CD4-positive, alpha-beta memory T cell (primary cell): ENCODE measurements at regions not wholly inside any gene's neighbourhood (a gene's known extent, or its start where the extent isn't known, plus 50 kb on each side); places are given as distances from the start of the nearest gene placed in this dataset.

Experiments
- CTCF ChIA-PET: fragments of 350-600 bp; sonication (Branson Sonifier 250); formaldehyde crosslinking; loops from one replicate; lab custom pipeline; 2021; ENCODE audit warnings: inconsistent platforms; ENCODE audit not compliant: partially characterized antibody; lab: Charles Lee
- POLR2A ChIA-PET: fragments of 350-600 bp; sonication (Branson Sonifier 250); formaldehyde crosslinking; loops from one replicate; lab custom pipeline; 2021; ENCODE audit not compliant: partially characterized antibody; lab: Charles Lee
- DNase-seq, 5 donors: peaks; one replicate each; pipeline versions ENCODE4 v3.0.0 to v3.0.0-alpha.2; 2020 to 2022; ENCODE audit warnings: mixed read lengths in 1 of 5
- H3K27ac ChIP-seq: one replicate; pipeline ENCODE4 v1.7.0; 2013; ENCODE audit warnings: low read depth, low read length
- H3K27me3 ChIP-seq: 2 replicates; pipeline ENCODE4 v1.7.0; 2013; ENCODE audit warnings: mild to moderate bottlenecking, low read length, moderate library complexity; ENCODE audit not compliant: insufficient read depth
- H3K36me3 ChIP-seq: 2 replicates; pipeline ENCODE4 v1.7.0; 2013; ENCODE audit warnings: mild to moderate bottlenecking, low read length, moderate library complexity; ENCODE audit not compliant: insufficient read depth
- H3K4me1 ChIP-seq: 2 replicates; pipeline ENCODE4 v1.7.0; 2013; ENCODE audit warnings: mild to moderate bottlenecking, low read length, moderate library complexity; ENCODE audit not compliant: insufficient read depth
- H3K4me3 ChIP-seq, 2 donors: one replicate each; pipeline ENCODE4 v1.7.0; 2013; ENCODE audit warnings: low read length in 2 of 2, mild to moderate bottlenecking in 1 of 2
- H3K9me3 ChIP-seq, 2 donors: one replicate each; pipeline ENCODE4 v1.7.0; 2013; ENCODE audit warnings: low read length in 2 of 2, control low read depth in 1 of 2; ENCODE audit not compliant: control insufficient read depth in 1 of 2
- H3K27ac Mint-ChIP-seq, 7 donors: one replicate each; pipeline ENCODE4 v1.8.0; 2020 to 2021; ENCODE audit warnings: mixed read lengths in 7 of 7, mild to moderate bottlenecking in 6 of 7, inconsistent platforms in 3 of 7, moderate library complexity in 3 of 7
- H3K27me3 Mint-ChIP-seq, 2 donors: one replicate each; pipeline ENCODE4 v1.8.0; 2020 to 2021; ENCODE audit warnings: mixed read lengths in 2 of 2
- H3K36me3 Mint-ChIP-seq, 2 donors: one replicate each; pipeline ENCODE4 v1.8.0; 2020 to 2021; ENCODE audit warnings: mixed read lengths in 2 of 2, inconsistent platforms in 1 of 2, mild to moderate bottlenecking in 1 of 2
- H3K4me1 Mint-ChIP-seq, 4 donors: one replicate each; pipeline ENCODE4 v1.8.0; 2020 to 2021; ENCODE audit warnings: mixed read lengths in 4 of 4, mild to moderate bottlenecking in 1 of 4
- H3K4me3 Mint-ChIP-seq, 8 donors: one replicate each; pipeline ENCODE4 v1.8.0; 2020 to 2021; ENCODE audit warnings: mixed read lengths in 8 of 8, mild to moderate bottlenecking in 7 of 8, moderate library complexity in 6 of 8, inconsistent platforms in 3 of 8
- H3K9me3 Mint-ChIP-seq, 8 donors: one replicate each; pipeline ENCODE4 v1.8.0; 2020 to 2021; ENCODE audit warnings: mixed read lengths in 8 of 8, mild to moderate bottlenecking in 5 of 8, inconsistent platforms in 3 of 8, moderate library complexity in 1 of 8
- intact Hi-C: fragments of 100-400 bp; cut with micrococcal nuclease; formaldehyde crosslinking; loops from one replicate; pipeline ENCODE4 v1.15.1; 2023

GRCh38 chr5:91229031-91229727 lies 153.9 kb downstream of the ARRDC3 start:
- H3K4me1 Mint-ChIP-seq: no peaks in the 10 kb centered on the region
- CTCF ChIA-PET: interaction anchor here (0.7 to 3.8 kb wide), 5 partner anchors 9 to 190 kb away, joined by 3 to 285 read pairs (median 5); partner anchors contain the start of gene ARRDC3
- H3K27ac Mint-ChIP-seq: peak overlapping the region in 1 of 7 donors; percentile 44
- no peaks in the 10 kb centered on the region for H3K9me3 ChIP-seq
- peaks cover 0 to 11% (median 6%) of the 10 kb centered on the region in 8 donors for H3K9me3 Mint-ChIP-seq
- POLR2A ChIA-PET: interaction anchor here (1.7 to 3.7 kb wide), 3 partner anchors 149 to 154 kb away, joined by 4 to 104 read pairs (median 12); partner anchors contain the start of gene ARRDC3
- H3K4me3 ChIP-seq: no peak overlapping the region
- no peak overlapping the region for H3K4me3 Mint-ChIP-seq
- no peaks in the 10 kb centered on the region for H3K36me3 ChIP-seq
- H3K27ac ChIP-seq: no peak overlapping the region
- H3K4me1 ChIP-seq: no peaks in the 10 kb centered on the region
- H3K36me3 Mint-ChIP-seq: peaks cover 0 to 10% of the 10 kb centered on the region in 2 donors
- no peaks in the 10 kb centered on the region for H3K27me3 ChIP-seq
- intact Hi-C loops: loop anchor here (5.0 kb wide), 3 partner anchors 53 to 362 kb away; no protein-coding TSS in a partner anchor
- H3K27me3 Mint-ChIP-seq: peaks cover 0 to 7% of the 10 kb centered on the region in 2 donors
- DNase-seq: no peak

DNA sequence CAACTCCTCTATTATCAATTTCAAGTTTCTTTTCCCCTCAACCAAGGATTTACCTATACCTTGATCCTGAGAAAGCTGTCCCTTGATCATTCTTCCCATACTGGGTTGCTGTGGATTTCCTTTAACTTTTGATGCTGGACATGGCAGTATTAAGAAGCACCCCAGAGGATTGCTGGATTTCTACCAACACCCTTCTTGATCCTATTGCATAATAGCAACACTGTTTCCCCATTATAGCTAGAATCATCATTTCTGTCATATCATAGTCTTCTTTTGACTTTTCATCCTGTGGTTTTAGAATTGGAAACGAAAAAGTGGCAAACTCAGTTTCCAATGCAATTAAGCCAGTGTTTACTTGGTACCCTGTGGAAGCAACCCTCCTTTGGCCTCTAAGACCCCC lies 154.9 kb downstream of the ARRDC3 start:
- H3K9me3 ChIP-seq: no peaks in the 10 kb centered on the region
- H3K36me3 ChIP-seq: no peaks in the 10 kb centered on the region
- H3K9me3 Mint-ChIP-seq: peaks cover 0 to 11% (median 6%) of the 10 kb centered on the region in 8 donors
- H3K27me3 ChIP-seq: no peaks in the 10 kb centered on the region
- peaks cover 0 to 10% of the 10 kb centered on the region in 2 donors for H3K36me3 Mint-ChIP-seq
- no peak overlapping the region for H3K27ac ChIP-seq
- no peaks in the 10 kb centered on the region for H3K4me1 Mint-ChIP-seq
- H3K27me3 Mint-ChIP-seq: peaks cover 0 to 7% of the 10 kb centered on the region in 2 donors
- no peaks in the 10 kb centered on the region for H3K4me1 ChIP-seq
- no peak overlapping the region for H3K4me3 Mint-ChIP-seq
- H3K27ac Mint-ChIP-seq: no peak overlapping the region
- CTCF ChIA-PET: interaction anchor here (0.7 to 3.8 kb wide), 4 partner anchors 8 to 158 kb away, joined by 3 to 285 read pairs (median 3); partner anchors contain the start of gene ARRDC3
- POLR2A ChIA-PET: interaction anchor here (1.2 to 3.7 kb wide), 3 partner anchors 84 to 154 kb away, joined by 3 to 104 read pairs (median 4); partner anchors contain the start of gene ARRDC3
- no peak for DNase-seq
- H3K4me3 ChIP-seq: no peak overlapping the region
- intact Hi-C loops: loop anchor here (5.0 kb wide), 3 partner anchors 54 to 361 kb away; no protein-coding TSS in a partner anchor

GRCh38 chr5:91225848-91226686 lies 157.1 kb downstream of the ARRDC3 start:
- Mint-ChIP-seq H3K27ac (no peak overlapping the region), H3K4me1 (no peaks in the 10 kb centered on the region), H3K36me3 (peaks cover 0 to 10% of the 10 kb centered on the region in 2 donors), H3K27me3 (peaks cover 0 to 6% of the 10 kb centered on the region in 2 donors), H3K9me3 (peaks cover 0 to 11% (median 6%) of the 10 kb centered on the region in 8 donors), H3K4me3 (peak overlapping the region in 1 of 8 donors; percentile 4)
- intact Hi-C loops: loop anchor here (1.0 to 5.0 kb wide), 6 partner anchors 56 to 359 kb away; no protein-coding TSS in a partner anchor
- Histone ChIP-seq H3K27ac (no peak overlapping the region), H3K27me3 (no peaks in the 10 kb centered on the region), H3K4me3 (no peak overlapping the region), H3K9me3 (no peaks in the 10 kb centered on the region), H3K36me3 (no peaks in the 10 kb centered on the region), H3K4me1 (no peaks in the 10 kb centered on the region)
- ChIA-PET POLR2A (interaction anchor here (1.0 to 3.7 kb wide), 2 partner anchors 156 to 160 kb away, joined by 3 to 104 read pairs; partner anchors contain the start of gene ARRDC3), CTCF (interaction anchor here (0.7 to 3.8 kb wide), 18 partner anchors 9 to 194 kb away, joined by 3 to 285 read pairs (median 4); partner anchors contain the start of gene ARRDC3)
- peak; percentile 52 to 58 (median 58) for DNase-seq

GRCh38 chr5:91224969-91225368 lies 158.1 kb downstream of the ARRDC3 start:
- Mint-ChIP-seq H3K27ac (no peak overlapping the region), H3K9me3 (peaks cover 0 to 8% (median 6%) of the 10 kb centered on the region in 8 donors), H3K4me1 (no peaks in the 10 kb centered on the region), H3K27me3 (peaks cover 0 to 6% of the 10 kb centered on the region in 2 donors), H3K36me3 (peaks cover 0 to 9% of the 10 kb centered on the region in 2 donors), H3K4me3 (no peak overlapping the region)
- H3K4me3 ChIP-seq: no peak overlapping the region
- no peaks in the 10 kb centered on the region for H3K27me3 ChIP-seq
- H3K36me3 ChIP-seq: no peaks in the 10 kb centered on the region
- ChIA-PET POLR2A (interaction anchor here (3.0 kb wide), 1 partner anchor 159 kb away, joined by 26 read pairs; the partner anchor contains the start of gene ARRDC3), CTCF (interaction anchor here (1.3 to 11.0 kb wide), 2 partner anchors 89 to 161 kb away, joined by 4 to 280 read pairs; partner anchors contain the start of gene ARRDC3)
- H3K4me1 ChIP-seq: no peaks in the 10 kb centered on the region
- H3K27ac ChIP-seq: no peak overlapping the region
- H3K9me3 ChIP-seq: no peaks in the 10 kb centered on the region
- intact Hi-C loops: loop anchor here (5.0 kb wide), 3 partner anchors 57 to 358 kb away; no protein-coding TSS in a partner anchor
- no peak for DNase-seq

DNA sequence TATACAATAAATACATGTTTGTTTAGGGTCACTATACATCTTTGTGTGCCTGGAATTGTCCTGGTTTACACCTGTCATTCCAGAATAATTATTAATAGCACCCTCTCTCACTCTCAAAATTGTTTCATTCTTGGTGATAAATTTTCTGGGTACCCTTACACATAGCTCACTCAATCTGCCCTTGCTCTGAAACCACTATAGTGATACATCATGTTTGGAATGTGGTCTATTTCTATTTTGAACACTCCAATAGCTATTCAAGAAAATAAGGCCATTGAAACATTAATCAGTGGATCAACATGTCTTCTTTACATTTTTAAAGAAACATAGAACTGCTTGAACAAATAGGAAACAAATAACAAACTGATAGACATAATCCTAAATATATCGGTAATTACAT lies 158.7 kb downstream of the ARRDC3 start:
- no peak overlapping the region for H3K27ac Mint-ChIP-seq
- no peaks in the 10 kb centered on the region for H3K4me1 Mint-ChIP-seq
- intact Hi-C loops: no loop called here

GRCh38 chr5:91223886-91224285 lies 159.2 kb downstream of the ARRDC3 start:
- Histone ChIP-seq H3K27me3 (no peaks in the 10 kb centered on the region), H3K27ac (no peak overlapping the region), H3K36me3 (no peaks in the 10 kb centered on the region), H3K4me3 (no peak overlapping the region), H3K4me1 (no peaks in the 10 kb centered on the region), H3K9me3 (no peaks in the 10 kb centered on the region)
- Mint-ChIP-seq H3K36me3 (no peaks in the 10 kb centered on the region), H3K9me3 (no peaks in the 10 kb centered on the region), H3K4me1 (no peaks in the 10 kb centered on the region), H3K27me3 (peaks cover 0 to 8% of the 10 kb centered on the region in 2 donors), H3K4me3 (no peak overlapping the region), H3K27ac (no peak overlapping the region)
- DNase-seq: no peak
- CTCF ChIA-PET: interaction anchor here (1.0 to 11.0 kb wide), 5 partner anchors 8 to 195 kb away, joined by 3 to 280 read pairs (median 4); partner anchors contain the start of gene ARRDC3
- POLR2A ChIA-PET: interaction anchor here (0.6 to 3.0 kb wide), 3 partner anchors 11 to 174 kb away, joined by 3 to 26 read pairs (median 4); partner anchors contain the start of gene ARRDC3
- intact Hi-C loops: no loop called here

More for the DNA sequence above, 158.7 kb downstream of the ARRDC3 start:
- Histone ChIP-seq H3K27ac (no peak overlapping the region), H3K36me3 (no peaks in the 10 kb centered on the region), H3K4me1 (no peaks in the 10 kb centered on the region), H3K27me3 (no peaks in the 10 kb centered on the region), H3K9me3 (no peaks in the 10 kb centered on the region), H3K4me3 (no peak overlapping the region)
- CTCF ChIA-PET: interaction anchor here (1.0 to 11.0 kb wide), 3 partner anchors 9 to 162 kb away, joined by 3 to 280 read pairs (median 4); partner anchors contain the start of gene ARRDC3
- POLR2A ChIA-PET: interaction anchor here (0.9 to 3.0 kb wide), 2 partner anchors 160 to 173 kb away, joined by 3 to 26 read pairs; partner anchors contain the start of gene ARRDC3
- DNase-seq: no peak
- Mint-ChIP-seq H3K9me3 (peaks cover 0 to 5% (median 3%) of the 10 kb centered on the region in 8 donors), H3K36me3 (peaks cover 0 to 4% of the 10 kb centered on the region in 2 donors), H3K27me3 (peaks cover 0 to 8% of the 10 kb centered on the region in 2 donors), H3K4me3 (no peak overlapping the region)
